ENCODE measurements at regions not wholly inside any gene's neighbourhood (a gene's known extent, or its start where the extent isn't known, plus 50 kb on each side); places are given as distances from the start of the nearest gene placed in this dataset.

- Histone ChIP-seq H3K4me1 (ENCODE audit: control insufficient read depth, insufficient read depth, low read length) (peaks cover 2% of the 10 kb centered on the region), H3K27ac (ENCODE audit: low read depth, low read length) (no peak overlapping the region), H3K27me3 (ENCODE audit: control insufficient read depth, insufficient read depth, low read length) (no peaks in the 10 kb centered on the region), H3K36me3 (ENCODE audit: control insufficient read depth, insufficient read depth, low read length) (no peaks in the 10 kb centered on the region), H3K9ac (ENCODE audit: low read length) (no peak overlapping the region), H3K4me3 (ENCODE audit: low read length) (no peak overlapping the region)
These were observed 54.5 kb downstream of the CLDN34 start for GRCh38 chrX:10021461-10022272.

DNA sequence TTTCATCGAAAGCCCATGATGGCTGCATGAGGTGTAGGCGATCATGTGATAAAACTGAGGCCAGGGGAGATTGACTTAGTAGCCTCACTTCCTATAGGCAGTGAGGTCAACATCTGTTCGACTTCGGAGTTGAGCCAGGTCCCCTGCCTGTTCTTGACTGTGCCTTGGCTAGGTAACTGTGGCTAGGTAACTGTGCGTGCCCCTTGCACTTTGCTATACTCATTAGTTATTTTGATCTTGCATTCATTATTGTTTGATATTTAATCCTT is 55.0 kb downstream of the CLDN34 start:
- Histone ChIP-seq H3K4me3 (ENCODE audit: low read length) (no peak overlapping the region), H3K4me1 (ENCODE audit: control insufficient read depth, insufficient read depth, low read length) (peaks cover 2% of the 10 kb centered on the region), H3K27ac (ENCODE audit: low read depth, low read length) (no peak overlapping the region), H3K27me3 (ENCODE audit: control insufficient read depth, insufficient read depth, low read length) (no peaks in the 10 kb centered on the region), H3K36me3 (ENCODE audit: control insufficient read depth, insufficient read depth, low read length) (no peaks in the 10 kb centered on the region), H3K9ac (ENCODE audit: low read length) (no peak overlapping the region)

DNA sequence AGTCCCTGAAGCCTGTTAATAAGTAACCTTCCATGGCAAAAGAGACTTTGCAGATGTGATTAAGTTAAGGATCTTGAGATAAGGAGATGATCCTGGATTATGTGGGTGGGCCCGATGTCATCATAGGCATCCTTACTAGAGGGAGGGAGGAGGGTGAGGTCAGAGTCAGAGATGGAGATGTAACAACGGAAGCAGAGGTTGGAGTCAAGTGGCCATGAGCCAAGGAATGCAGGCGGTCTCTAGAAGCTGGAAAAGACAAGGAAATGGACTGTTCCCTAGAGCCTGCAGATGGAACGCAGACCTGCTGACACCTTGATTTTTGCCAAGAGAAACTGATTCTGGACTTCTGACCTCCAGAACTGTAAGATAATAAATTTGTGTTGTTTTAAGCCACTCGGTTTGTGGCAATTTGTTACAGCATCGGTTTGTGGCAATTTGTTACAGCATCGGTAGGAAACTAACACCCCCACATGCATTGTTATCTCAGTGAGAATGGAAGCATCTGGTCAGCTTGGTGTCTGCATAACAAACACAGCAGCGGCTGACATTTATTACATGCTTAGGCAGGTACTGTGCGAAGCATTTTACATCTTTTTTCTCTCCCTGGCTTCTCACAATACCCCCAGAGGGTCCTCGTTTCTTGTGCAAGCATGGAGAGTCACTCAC is 55.6 kb downstream of the CLDN34 start:
- Histone ChIP-seq H3K4me3 (ENCODE audit: low read length) (no peak overlapping the region), H3K9ac (ENCODE audit: low read length) (no peak overlapping the region), H3K36me3 (ENCODE audit: control insufficient read depth, insufficient read depth, low read length) (no peaks in the 10 kb centered on the region), H3K4me1 (ENCODE audit: control insufficient read depth, insufficient read depth, low read length) (peaks cover 1% of the 10 kb centered on the region), H3K27ac (ENCODE audit: low read depth, low read length) (no peak overlapping the region), H3K27me3 (ENCODE audit: control insufficient read depth, insufficient read depth, low read length) (no peaks in the 10 kb centered on the region)

DNA sequence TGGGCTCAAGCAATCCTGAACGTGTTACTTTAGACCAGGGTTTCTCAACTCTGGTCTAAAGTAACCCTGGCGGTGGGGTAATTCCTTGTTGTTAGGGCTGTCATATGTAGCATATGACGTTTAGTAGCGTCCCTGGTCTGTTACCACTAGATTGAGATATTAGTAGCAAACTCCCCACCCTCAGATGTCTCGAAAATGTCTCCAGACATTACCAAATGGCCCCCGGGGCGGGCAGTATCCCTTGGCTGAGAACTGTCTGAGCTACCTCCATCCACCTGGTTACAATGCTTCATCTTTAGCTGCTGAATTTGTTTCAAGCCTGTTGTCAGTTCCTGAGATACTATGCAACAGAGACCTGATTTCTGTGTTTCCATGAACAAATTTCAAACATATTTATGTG is 56.7 kb downstream of the CLDN34 start:
- Histone ChIP-seq H3K9ac (ENCODE audit: low read length) (no peak overlapping the region), H3K36me3 (ENCODE audit: control insufficient read depth, insufficient read depth, low read length) (no peaks in the 10 kb centered on the region), H3K4me1 (ENCODE audit: control insufficient read depth, insufficient read depth, low read length) (no peaks in the 10 kb centered on the region), H3K4me3 (ENCODE audit: low read length) (no peak overlapping the region), H3K27ac (ENCODE audit: low read depth, low read length) (no peak overlapping the region), H3K27me3 (ENCODE audit: control insufficient read depth, insufficient read depth, low read length) (no peaks in the 10 kb centered on the region)

GRCh38 chrX:10025742-10026493 is 58.8 kb downstream of the CLDN34 start:
- H3K27ac ChIP-seq (ENCODE audit: low read depth, low read length), result no peak overlapping the region
- no peak overlapping the region for H3K9ac ChIP-seq (ENCODE audit: low read length)
- no peaks in the 10 kb centered on the region for H3K27me3 ChIP-seq (ENCODE audit: control insufficient read depth, insufficient read depth, low read length)
- H3K36me3 ChIP-seq (ENCODE audit: control insufficient read depth, insufficient read depth, low read length), result no peaks in the 10 kb centered on the region
- no peak overlapping the region for H3K4me3 ChIP-seq (ENCODE audit: low read length)
- H3K4me1 ChIP-seq (ENCODE audit: control insufficient read depth, insufficient read depth, low read length), result no peaks in the 10 kb centered on the region

DNA sequence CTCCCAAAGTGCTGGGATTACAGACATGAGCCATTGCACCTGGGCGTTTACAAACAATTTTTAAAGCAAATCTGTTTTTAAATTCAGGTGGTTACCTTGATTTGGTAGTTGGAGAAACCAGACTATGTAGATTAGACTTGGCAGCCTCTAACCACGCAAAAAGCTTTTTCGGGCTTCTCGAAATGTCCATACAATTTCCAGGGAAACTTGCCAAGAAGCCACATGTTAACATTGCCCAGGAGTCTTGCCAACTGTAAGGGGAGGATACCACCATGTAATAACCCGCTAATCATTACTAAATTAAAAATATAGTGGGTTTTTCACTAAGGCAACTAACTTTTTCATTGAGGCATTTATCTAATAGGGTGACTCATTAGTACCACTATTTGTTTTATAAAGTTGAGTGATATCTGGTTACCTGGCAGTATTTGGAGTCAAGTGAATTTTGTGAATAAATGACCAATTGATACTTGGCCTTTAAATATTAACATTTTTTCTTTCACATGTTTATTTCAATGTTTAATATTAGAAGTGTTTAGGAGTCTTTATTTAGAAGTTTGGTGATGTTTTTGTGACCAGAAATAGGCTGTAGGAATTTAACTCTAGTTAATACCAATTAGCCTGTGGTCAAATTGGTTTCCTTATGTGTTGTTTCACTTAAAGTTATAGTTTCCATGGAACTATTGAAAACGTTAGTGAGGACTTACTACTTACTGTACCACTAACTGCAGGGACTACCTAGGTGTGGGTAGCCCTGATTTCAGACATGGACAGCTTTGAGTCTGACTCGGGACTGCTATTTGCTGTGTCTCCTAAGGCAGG is 61.3 kb downstream of the CLDN34 start:
- no peak overlapping the region for H3K27ac ChIP-seq (ENCODE audit: low read depth, low read length)
- H3K4me3 ChIP-seq (ENCODE audit: low read length), result no peak overlapping the region
- no peak overlapping the region for H3K9ac ChIP-seq (ENCODE audit: low read length)
- H3K4me1 ChIP-seq (ENCODE audit: control insufficient read depth, insufficient read depth, low read length), result no peaks in the 10 kb centered on the region
- H3K36me3 ChIP-seq (ENCODE audit: control insufficient read depth, insufficient read depth, low read length), result no peaks in the 10 kb centered on the region
- H3K27me3 ChIP-seq (ENCODE audit: control insufficient read depth, insufficient read depth, low read length), result no peaks in the 10 kb centered on the region

- H3K9ac ChIP-seq (ENCODE audit: low read length), result no peak overlapping the region
- H3K27me3 ChIP-seq (ENCODE audit: control insufficient read depth, insufficient read depth, low read length), result no peaks in the 10 kb centered on the region
- no peak overlapping the region for H3K27ac ChIP-seq (ENCODE audit: low read depth, low read length)
- no peak overlapping the region for H3K4me3 ChIP-seq (ENCODE audit: low read length)
- no peaks in the 10 kb centered on the region for H3K4me1 ChIP-seq (ENCODE audit: control insufficient read depth, insufficient read depth, low read length)
- H3K36me3 ChIP-seq (ENCODE audit: control insufficient read depth, insufficient read depth, low read length), result no peaks in the 10 kb centered on the region
These were observed 63.4 kb downstream of the CLDN34 start for GRCh38 chrX:10030570-10030969.

GRCh38 chrX:10031746-10032145 is 64.6 kb downstream of the CLDN34 start:
- no peak overlapping the region for H3K9ac ChIP-seq (ENCODE audit: low read length)

GRCh38 chrX:10032147-10032546 is 65.0 kb downstream of the CLDN34 start:
- Histone ChIP-seq H3K27me3 (ENCODE audit: control insufficient read depth, insufficient read depth, low read length) (no peaks in the 10 kb centered on the region), H3K36me3 (ENCODE audit: control insufficient read depth, insufficient read depth, low read length) (no peaks in the 10 kb centered on the region), H3K9ac (ENCODE audit: low read length) (no peak overlapping the region), H3K4me1 (ENCODE audit: control insufficient read depth, insufficient read depth, low read length) (no peaks in the 10 kb centered on the region), H3K27ac (ENCODE audit: low read depth, low read length) (no peak overlapping the region), H3K4me3 (ENCODE audit: low read length) (no peak overlapping the region)

More at GRCh38 chrX:10031746-10032145, 64.6 kb downstream of the CLDN34 start:
- Histone ChIP-seq H3K4me3 (ENCODE audit: low read length) (no peak overlapping the region), H3K27me3 (ENCODE audit: control insufficient read depth, insufficient read depth, low read length) (no peaks in the 10 kb centered on the region), H3K4me1 (ENCODE audit: control insufficient read depth, insufficient read depth, low read length) (no peaks in the 10 kb centered on the region), H3K27ac (ENCODE audit: low read depth, low read length) (no peak overlapping the region), H3K36me3 (ENCODE audit: control insufficient read depth, insufficient read depth, low read length) (no peaks in the 10 kb centered on the region)

DNA sequence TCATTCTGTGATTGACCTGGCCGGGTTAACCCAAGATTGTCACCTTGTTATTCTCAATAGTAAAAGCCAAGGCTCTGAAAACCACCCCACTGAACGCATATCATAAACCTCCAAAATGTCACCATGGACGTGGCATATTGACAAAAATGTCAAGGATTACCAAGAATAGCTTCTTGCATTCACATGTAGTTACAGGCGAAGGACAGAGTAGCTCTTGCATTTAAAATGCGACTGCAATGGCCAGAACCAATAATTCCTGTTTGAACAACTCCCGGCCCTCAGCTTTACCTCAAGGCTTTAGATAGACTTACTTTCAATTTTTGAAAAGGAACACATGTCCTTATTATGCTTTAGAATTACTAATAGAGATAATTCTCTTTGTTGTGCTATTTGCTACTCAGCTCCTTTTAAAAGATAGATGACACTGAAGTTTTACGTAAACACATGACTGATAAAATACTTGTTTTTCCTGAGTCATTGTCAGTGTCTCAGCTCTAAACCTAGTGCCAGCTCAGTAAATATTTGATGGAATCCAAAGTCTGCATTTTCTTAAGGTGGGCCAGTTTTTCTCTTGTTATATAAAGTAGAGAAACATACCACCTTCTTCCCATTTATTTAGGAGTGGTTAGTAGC is 66.3 kb downstream of the CLDN34 start:
- Histone ChIP-seq H3K4me3 (ENCODE audit: low read length) (no peak overlapping the region), H3K27ac (ENCODE audit: low read depth, low read length) (no peak overlapping the region), H3K27me3 (ENCODE audit: control insufficient read depth, insufficient read depth, low read length) (no peaks in the 10 kb centered on the region), H3K36me3 (ENCODE audit: control insufficient read depth, insufficient read depth, low read length) (no peaks in the 10 kb centered on the region), H3K4me1 (ENCODE audit: control insufficient read depth, insufficient read depth, low read length) (no peaks in the 10 kb centered on the region), H3K9ac (ENCODE audit: low read length) (no peak overlapping the region)

GRCh38 chrX:10034740-10035260 is 67.6 kb downstream of the CLDN34 start:
- H3K27ac ChIP-seq (ENCODE audit: low read depth, low read length), result no peak overlapping the region
- H3K36me3 ChIP-seq (ENCODE audit: control insufficient read depth, insufficient read depth, low read length), result no peaks in the 10 kb centered on the region
- H3K4me1 ChIP-seq (ENCODE audit: control insufficient read depth, insufficient read depth, low read length), result peaks cover 2% of the 10 kb centered on the region

More at GRCh38 chrX:10034740-10035260, 67.6 kb downstream of the CLDN34 start:
- H3K9ac ChIP-seq (ENCODE audit: low read length), result no peak overlapping the region
- no peak overlapping the region for H3K4me3 ChIP-seq (ENCODE audit: low read length)
- no peaks in the 10 kb centered on the region for H3K27me3 ChIP-seq (ENCODE audit: control insufficient read depth, insufficient read depth, low read length)

Data from rectal smooth muscle tissue (tissue), 1 donor.